GM18868 (cell line): ENCODE measurements at regions not wholly inside any gene's neighbourhood (a gene's known extent, or its start where the extent isn't known, plus 50 kb on each side); places are given as distances from the start of the nearest gene placed in this dataset.
"Not testable (repeated sequence)": the region's sequence is repeated elsewhere in the genome, so short reads cannot be mapped to it uniquely, and the experiment has no call there.

Experiments used
- ATAC-seq: cut with Tn5 transposase; IDR thresholded peaks from one replicate; pipeline ENCODE4 v1.9.1; 2021; ENCODE audit warnings: mild to moderate bottlenecking, moderate library complexity; ENCODE audit not compliant: unreplicated experiment

GRCh38 chr21:13935396-13936032, 275.2 kb downstream of the LIPI start:
- ATAC-seq = not testable (repeated sequence)

GRCh38 chr21:13934887-13935342, 275.8 kb downstream of the LIPI start:
- not testable (repeated sequence) for ATAC-seq

- ATAC-seq = not testable (repeated sequence)
These were observed 287.6 kb downstream of the LIPI start for GRCh38 chr21:13923175-13923574.

GRCh38 chr21:13921455-13921854, 289.3 kb downstream of the LIPI start:
- not testable (repeated sequence) for ATAC-seq

- ATAC-seq = not testable (repeated sequence)
These were observed 297.8 kb downstream of the POTED start for GRCh38 chr21:13907385-13907784.

GRCh38 chr21:13896596-13897247, 287.1 kb downstream of the POTED start:
- not testable (repeated sequence) for ATAC-seq

- not testable (repeated sequence) for ATAC-seq
These were observed 284.0 kb downstream of the POTED start for GRCh38 chr21:13893617-13894016.

- not testable (repeated sequence) for ATAC-seq
These were observed 283.4 kb downstream of the POTED start for GRCh38 chr21:13893025-13893424.

GRCh38 chr21:13892146-13892751, 282.7 kb downstream of the POTED start:
- not testable (repeated sequence) for ATAC-seq

GRCh38 chr21:13889176-13889575, 279.6 kb downstream of the POTED start:
- ATAC-seq = not testable (repeated sequence)

- not testable (repeated sequence) for ATAC-seq
These were observed 274.2 kb downstream of the POTED start for GRCh38 chr21:13883641-13884395.

- not testable (repeated sequence) for ATAC-seq
These were observed 267.9 kb downstream of the POTED start for GRCh38 chr21:13877503-13877902.

GRCh38 chr21:13876999-13877398, 267.4 kb downstream of the POTED start:
- ATAC-seq = not testable (repeated sequence)

GRCh38 chr21:13874001-13874400, 264.4 kb downstream of the POTED start:
- not testable (repeated sequence) for ATAC-seq

GRCh38 chr21:13854638-13855037, 245.1 kb downstream of the POTED start:
- ATAC-seq = no peak

GRCh38 chr21:13850808-13851207, 241.2 kb downstream of the POTED start:
- not testable (repeated sequence) for ATAC-seq

- not testable (repeated sequence) for ATAC-seq
These were observed 239.9 kb downstream of the POTED start for GRCh38 chr21:13849489-13849888.

- ATAC-seq = not testable (repeated sequence)
These were observed 237.1 kb downstream of the POTED start for GRCh38 chr21:13846718-13847117.

GRCh38 chr21:13844574-13844973, 235.0 kb downstream of the POTED start:
- ATAC-seq = not testable (repeated sequence)

- not testable (repeated sequence) for ATAC-seq
These were observed 233.5 kb downstream of the POTED start for GRCh38 chr21:13843081-13843480.

GRCh38 chr21:13827666-13828065, 218.1 kb downstream of the POTED start:
- not testable (repeated sequence) for ATAC-seq
